Kidney capillary endothelial cell (primary cell): ENCODE measurements at regions not wholly inside any gene's neighbourhood (a gene's known extent, or its start where the extent isn't known, plus 50 kb on each side); places are given as distances from the start of the nearest gene placed in this dataset.

Source experiments
- DNase-seq: peaks from one replicate; pipeline ENCODE4 v3.0.0-alpha.2; 2018; ENCODE audit warnings: low spot score

GRCh38 chr9:99713838-99714306 is 107.8 kb upstream of the NR4A3 start:
- no peak for DNase-seq

GRCh38 chr9:99718631-99719030 is 103.1 kb upstream of the NR4A3 start:
- no peak for DNase-seq

DNA sequence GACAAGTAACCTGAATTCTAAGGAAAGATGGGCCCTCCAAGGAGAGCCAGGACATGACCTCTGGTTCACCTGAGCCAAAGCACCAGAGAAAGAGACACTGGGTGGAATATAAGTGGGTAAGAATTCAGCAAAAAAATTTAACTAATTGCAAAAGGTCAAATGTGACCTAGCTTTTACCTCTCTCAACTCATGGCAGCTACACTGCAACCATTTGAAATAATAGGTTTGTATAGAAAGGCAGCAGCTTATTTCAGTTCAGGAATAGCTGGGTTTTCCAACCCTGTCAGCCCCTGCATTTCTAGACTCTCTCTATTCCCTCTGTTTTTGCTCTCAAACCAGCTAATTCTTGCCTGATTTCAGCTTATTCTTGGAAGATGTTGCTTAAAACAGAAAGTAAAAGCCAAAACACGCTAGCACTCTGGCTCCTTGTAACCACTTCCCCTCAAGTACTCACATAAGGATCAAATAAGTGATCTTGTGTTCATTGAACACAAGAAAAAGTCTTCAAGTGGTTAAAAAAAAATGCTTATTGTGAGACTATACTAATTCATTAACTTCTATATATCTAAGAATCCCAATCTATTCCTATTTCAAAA is 101.1 kb upstream of the NR4A3 start:
- no peak for DNase-seq

DNA sequence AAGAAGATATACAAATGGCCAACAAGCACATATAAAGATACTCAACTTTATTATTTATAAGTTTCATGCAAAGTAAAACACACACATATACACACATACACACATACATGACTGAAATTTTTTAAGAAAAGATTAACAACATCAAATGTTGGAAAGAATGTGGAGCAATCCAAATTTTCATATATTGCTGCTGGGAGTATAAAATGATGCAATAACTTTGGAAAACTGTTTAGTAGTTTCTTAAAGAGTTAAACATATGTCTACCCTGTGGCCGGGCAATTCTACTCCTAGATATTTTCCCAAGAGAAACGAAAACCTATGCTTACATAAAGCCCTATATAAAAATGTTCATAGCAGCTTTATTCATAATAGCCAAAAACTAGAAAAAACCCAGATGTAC is 99.8 kb upstream of the NR4A3 start:
- no peak for DNase-seq

GRCh38 chr9:99722877-99723276 is 98.8 kb upstream of the NR4A3 start:
- no peak for DNase-seq

- no peak for DNase-seq
These were observed 97.0 kb upstream of the NR4A3 start for GRCh38 chr9:99724640-99725039.

DNA sequence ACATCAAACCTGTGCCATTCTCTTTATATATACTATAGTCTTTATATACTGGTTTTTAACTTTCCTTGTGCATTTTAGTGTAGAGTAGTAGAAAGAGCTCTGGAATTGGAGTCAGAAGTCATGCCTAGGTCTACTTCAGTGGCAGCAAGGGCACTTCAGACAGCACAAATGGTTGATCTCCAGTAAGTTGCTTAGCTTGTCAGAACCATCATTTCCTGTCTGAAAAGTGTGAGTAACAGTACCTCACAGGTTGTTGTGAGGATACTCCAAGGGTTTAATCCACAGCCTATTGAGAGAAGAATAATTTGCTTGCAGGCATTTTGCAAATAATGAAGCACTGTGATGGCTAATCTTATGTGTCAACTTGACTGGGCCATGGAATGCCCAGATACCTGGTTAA is 95.8 kb upstream of the NR4A3 start:
- DNase-seq, result no peak

- no peak for DNase-seq
These were observed 94.9 kb upstream of the NR4A3 start for GRCh38 chr9:99726758-99727157.

- no peak for DNase-seq
These were observed 91.6 kb upstream of the NR4A3 start for GRCh38 chr9:99730062-99730461.

GRCh38 chr9:99731950-99732349 is 89.7 kb upstream of the NR4A3 start:
- no peak for DNase-seq

DNA sequence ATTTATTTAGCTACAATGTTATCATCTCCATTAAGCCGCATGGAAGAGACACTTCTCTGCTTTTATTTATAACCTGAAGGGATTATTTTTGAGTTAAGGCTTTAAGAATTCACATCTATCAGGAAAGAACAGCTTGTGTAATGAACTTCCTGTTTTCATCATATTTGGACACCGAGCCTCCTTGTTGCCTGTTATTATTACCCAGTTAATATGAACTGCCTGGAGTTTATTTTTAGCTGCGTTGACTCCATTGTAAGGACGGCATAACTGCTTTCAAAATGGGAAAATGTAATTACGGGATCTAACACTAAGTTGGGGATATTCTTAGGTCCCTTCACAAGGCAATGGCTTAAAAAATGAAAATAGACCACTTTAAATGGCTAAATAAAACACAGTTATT is 89.0 kb upstream of the NR4A3 start:
- peak; percentile 39 for DNase-seq

DNA sequence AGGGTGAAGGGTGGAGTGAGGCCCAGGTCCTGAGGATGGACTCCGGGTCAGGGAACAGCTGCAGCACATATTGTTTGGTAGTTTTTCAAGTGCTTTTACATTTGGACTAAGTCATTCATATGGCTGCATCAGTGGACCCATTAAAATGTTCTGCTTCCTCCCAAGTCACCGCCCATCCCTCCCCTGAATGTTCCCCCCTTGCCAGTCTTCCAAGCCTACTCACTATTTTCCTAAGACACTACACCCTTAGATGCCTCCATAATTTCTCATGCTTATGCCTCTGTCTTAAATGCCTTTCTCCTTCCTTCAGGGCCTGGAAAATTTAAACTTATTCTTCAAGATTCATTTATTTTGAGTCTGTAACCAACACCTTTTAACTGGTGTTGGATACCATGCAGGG is 86.6 kb upstream of the NR4A3 start:
- DNase-seq, result no peak

- DNase-seq, result no peak
These were observed 85.4 kb upstream of the NR4A3 start for GRCh38 chr9:99736291-99736690.

- no peak for DNase-seq
These were observed 84.0 kb upstream of the NR4A3 start for GRCh38 chr9:99737649-99738048.

DNA sequence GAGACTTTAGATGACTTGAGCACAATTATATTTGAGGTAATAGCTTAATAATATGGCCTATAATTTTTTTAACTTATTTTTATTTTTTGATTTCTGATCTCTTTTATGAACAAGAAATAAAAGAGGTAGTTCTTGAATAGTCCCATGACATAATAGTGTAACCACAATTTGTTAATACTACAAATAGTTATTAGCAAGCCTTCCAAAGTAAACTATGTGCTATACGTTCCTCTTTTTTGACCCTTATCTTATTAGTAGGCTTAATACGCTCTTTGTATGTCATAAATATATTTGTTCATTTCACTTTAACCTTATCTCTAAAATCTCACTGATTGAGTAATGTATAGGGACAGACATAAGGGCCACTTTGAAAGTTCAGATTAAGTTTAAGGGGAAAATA is 78.7 kb upstream of the NR4A3 start:
- DNase-seq, result no peak

DNA sequence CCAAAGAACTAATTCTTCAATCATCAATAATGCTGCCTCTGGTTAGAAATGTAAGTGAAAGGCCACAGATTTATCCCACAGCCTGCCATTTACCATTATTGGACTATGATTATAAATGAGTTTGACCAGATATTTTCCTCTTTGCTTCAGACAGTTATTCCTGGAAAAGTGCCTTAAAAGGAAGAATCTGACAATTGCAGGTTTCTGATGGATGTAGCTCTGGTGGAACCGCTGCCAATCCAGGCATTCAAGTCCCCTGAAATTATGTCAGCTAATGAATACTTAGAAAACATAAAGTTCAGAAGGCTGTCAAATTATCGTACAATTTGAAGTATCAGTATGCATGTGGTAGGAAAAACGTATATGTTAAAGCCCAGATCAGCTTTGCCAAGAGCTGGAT is 78.2 kb upstream of the NR4A3 start:
- no peak for DNase-seq

- DNase-seq, result no peak
These were observed 77.6 kb upstream of the NR4A3 start for GRCh38 chr9:99744132-99744531.

- DNase-seq, result no peak
These were observed 76.6 kb upstream of the NR4A3 start for GRCh38 chr9:99745085-99745484.

- no peak for DNase-seq
These were observed 75.3 kb upstream of the NR4A3 start for GRCh38 chr9:99746406-99746805.

GRCh38 chr9:99748266-99748665 is 73.4 kb upstream of the NR4A3 start:
- DNase-seq, result no peak

GRCh38 chr9:99748676-99749075 is 73.0 kb upstream of the NR4A3 start:
- DNase-seq, result no peak

- no peak for DNase-seq
These were observed 72.0 kb upstream of the NR4A3 start for GRCh38 chr9:99749641-99750040.

- no peak for DNase-seq
These were observed 71.2 kb upstream of the NR4A3 start for GRCh38 chr9:99750526-99750925.

- DNase-seq, result no peak
These were observed 69.1 kb upstream of the NR4A3 start for GRCh38 chr9:99752417-99753109.
